Upper lobe of left lung (tissue), 6 donors: ENCODE measurements at regions not wholly inside any gene's neighbourhood (a gene's known extent, or its start where the extent isn't known, plus 50 kb on each side); places are given as distances from the start of the nearest gene placed in this dataset.

Experiments used
- ATAC-seq, 2 donors: fragments of 200-7000 bp; cut with Tn5 transposase; one replicate each; pipeline ENCODE4 v1.9.1; 2022; ENCODE audit warnings: mild to moderate bottlenecking in 2 of 2, moderate library complexity in 2 of 2; ENCODE audit not compliant: low FRiP score in 2 of 2
- DNase-seq, 2 donors: peaks; one replicate each; pipeline ENCODE4 v3.0.0-alpha.2; 2019 to 2020
- H3K27ac ChIP-seq, 4 donors: fragments of 200-600 bp; sonication (generic); one replicate each; pipeline ENCODE4 v1.5.1; 2016 to 2019
- H3K27me3 ChIP-seq, 4 donors: fragments of 200-600 bp; sonication (generic); one replicate each; pipeline ENCODE4 v1.5.1; 2017 to 2019
- H3K36me3 ChIP-seq, 4 donors: fragments of 200-600 bp; sonication (generic); one replicate each; pipeline ENCODE4 v1.5.1; 2016 to 2019
- H3K4me1 ChIP-seq, 4 donors: fragments of 200-600 bp; sonication (generic); one replicate each; pipeline ENCODE4 v1.5.1; 2018 to 2019
- H3K4me3 ChIP-seq, 4 donors: fragments of 200-600 bp; sonication (generic); one replicate each; pipeline ENCODE4 v1.5.1; 2017 to 2019; ENCODE audit warnings: mild to moderate bottlenecking in 2 of 4, moderate library complexity in 1 of 4
- H3K9me3 ChIP-seq, 4 donors: fragments of 200-600 bp; sonication (generic); one replicate each; pipeline ENCODE4 v1.5.1; 2018 to 2019
- EP300 ChIP-seq, 4 donors: sonication (generic); formaldehyde crosslinking; IDR thresholded peaks; one replicate each; pipeline ENCODE4 v1.5.1; 2017; ENCODE audit warnings: antibody characterized with exemption in 4 of 4, control low read depth in 2 of 4
- POLR2A ChIP-seq, 4 donors: fragments of 450-650 bp; IDR thresholded peaks; one replicate each; pipeline ENCODE4 v1.5.1; 2016 to 2017; ENCODE audit warnings: antibody characterized with exemption in 4 of 4, mild to moderate bottlenecking in 2 of 4
- POLR2AphosphoS5 ChIP-seq, 2 donors: sonication (generic); formaldehyde crosslinking; IDR thresholded peaks; one replicate each; pipeline ENCODE4 v1.5.1; 2017; ENCODE audit warnings: antibody characterized with exemption in 2 of 2
- WGBS, 2 donors: methylation state at CpG; one replicate each; pipeline ENCODE4 v1.1.5; 2017 to 2018; 5-methylcytosine and 5-hydroxymethylcytosine counted together
- TF ChIP-seq, protein P1 (sequence below), 6 experiments: fragments of 450-650 bp in 4 of 6; fragments of 200-600 bp in 2 of 6; sonication (generic) in 2 of 6; IDR thresholded peaks; one replicate each; pipeline ENCODE4 v1.5.1; 2016 to 2019; ENCODE audit warnings: antibody characterized with exemption in 6 of 6
- donor health status: DM: no; HTN: no; CAD: no; lungs with moderate emphysema.
- donor health status: DM: no; HTN: yes; CAD: no; lungs with severe emphysema.

DNA sequence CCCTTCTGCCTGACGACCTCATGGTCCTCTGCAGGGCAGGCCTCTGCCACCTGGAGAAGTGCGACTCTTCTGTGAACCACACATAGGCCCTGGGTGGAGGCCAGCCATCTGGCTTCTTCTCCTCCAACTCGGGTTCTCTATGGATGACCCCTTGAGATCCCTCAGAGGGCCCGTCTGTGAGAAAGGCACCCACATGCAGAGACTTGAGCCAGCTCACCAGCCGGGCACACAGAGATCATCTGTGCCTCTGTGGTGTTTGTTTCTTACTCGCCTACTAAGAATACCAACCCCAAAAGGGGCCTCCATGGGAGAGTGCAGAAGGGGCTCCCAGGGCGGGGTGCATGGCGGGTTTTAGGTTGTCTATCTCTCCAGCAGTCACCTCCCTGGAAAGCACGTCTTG is 176.5 kb upstream of the SALL3 start:
- H3K36me3 ChIP-seq = no peaks in the 10 kb centered on the region
- H3K27ac ChIP-seq = no peak overlapping the region
- WGBS, 2 donors = 89 to 93% methylated on average over 9 of the region's 9 CpGs
- ATAC-seq (no peak), DNase-seq (no peak)
- no peaks in the 10 kb centered on the region for H3K4me1 ChIP-seq
- no peak overlapping the region for H3K4me3 ChIP-seq
- no peaks in the 10 kb centered on the region for H3K27me3 ChIP-seq
- no peak for TF ChIP-seq EP300 (IDR thresholded peaks at IDR 0.05)
- TF ChIP-seq, protein P1, sequence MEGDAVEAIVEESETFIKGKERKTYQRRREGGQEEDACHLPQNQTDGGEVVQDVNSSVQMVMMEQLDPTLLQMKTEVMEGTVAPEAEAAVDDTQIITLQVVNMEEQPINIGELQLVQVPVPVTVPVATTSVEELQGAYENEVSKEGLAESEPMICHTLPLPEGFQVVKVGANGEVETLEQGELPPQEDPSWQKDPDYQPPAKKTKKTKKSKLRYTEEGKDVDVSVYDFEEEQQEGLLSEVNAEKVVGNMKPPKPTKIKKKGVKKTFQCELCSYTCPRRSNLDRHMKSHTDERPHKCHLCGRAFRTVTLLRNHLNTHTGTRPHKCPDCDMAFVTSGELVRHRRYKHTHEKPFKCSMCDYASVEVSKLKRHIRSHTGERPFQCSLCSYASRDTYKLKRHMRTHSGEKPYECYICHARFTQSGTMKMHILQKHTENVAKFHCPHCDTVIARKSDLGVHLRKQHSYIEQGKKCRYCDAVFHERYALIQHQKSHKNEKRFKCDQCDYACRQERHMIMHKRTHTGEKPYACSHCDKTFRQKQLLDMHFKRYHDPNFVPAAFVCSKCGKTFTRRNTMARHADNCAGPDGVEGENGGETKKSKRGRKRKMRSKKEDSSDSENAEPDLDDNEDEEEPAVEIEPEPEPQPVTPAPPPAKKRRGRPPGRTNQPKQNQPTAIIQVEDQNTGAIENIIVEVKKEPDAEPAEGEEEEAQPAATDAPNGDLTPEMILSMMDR (IDR thresholded peaks at IDR 0.05) = no peak
- no peak for TF ChIP-seq POLR2AphosphoS5 (IDR thresholded peaks at IDR 0.05)
- no peak for TF ChIP-seq POLR2A (IDR thresholded peaks at IDR 0.05)
- H3K9me3 ChIP-seq = no peaks in the 10 kb centered on the region

GRCh38 chr18:78804206-78805030 is 175.2 kb upstream of the SALL3 start:
- WGBS, 2 donors = 88 to 91% methylated on average over 13 to 24 of the region's 26 CpGs

GRCh38 chr18:78805840-78806239 is 173.8 kb upstream of the SALL3 start:
- Histone ChIP-seq H3K4me1 (no peaks in the 10 kb centered on the region), H3K9me3 (no peaks in the 10 kb centered on the region), H3K4me3 (no peak overlapping the region), H3K36me3 (no peaks in the 10 kb centered on the region), H3K27ac (no peak overlapping the region), H3K27me3 (no peaks in the 10 kb centered on the region)
- WGBS, 2 donors = 46 to 53% methylated on average over 8 of the region's 8 CpGs
- TF ChIP-seq EP300 (IDR thresholded peaks at IDR 0.05) = no peak
- TF ChIP-seq POLR2A (IDR thresholded peaks at IDR 0.05) = no peak
- TF ChIP-seq, protein P1 (IDR thresholded peaks at IDR 0.05) = no peak
- no peak for TF ChIP-seq POLR2AphosphoS5 (IDR thresholded peaks at IDR 0.05)
- ATAC-seq = no peak
- no peak for DNase-seq

More at GRCh38 chr18:78804206-78805030, 175.2 kb upstream of the SALL3 start:
- Histone ChIP-seq H3K9me3 (no peaks in the 10 kb centered on the region), H3K27ac (no peak overlapping the region), H3K4me1 (no peaks in the 10 kb centered on the region), H3K36me3 (no peaks in the 10 kb centered on the region), H3K27me3 (no peaks in the 10 kb centered on the region), H3K4me3 (no peak overlapping the region)
- ATAC-seq (peak in 1 of 2 donors; percentile 4), DNase-seq (peak in 1 of 2 donors; percentile 58)
- TF ChIP-seq POLR2A (IDR thresholded peaks at IDR 0.05) (no peak), POLR2AphosphoS5 (IDR thresholded peaks at IDR 0.05) (no peak)

DNA sequence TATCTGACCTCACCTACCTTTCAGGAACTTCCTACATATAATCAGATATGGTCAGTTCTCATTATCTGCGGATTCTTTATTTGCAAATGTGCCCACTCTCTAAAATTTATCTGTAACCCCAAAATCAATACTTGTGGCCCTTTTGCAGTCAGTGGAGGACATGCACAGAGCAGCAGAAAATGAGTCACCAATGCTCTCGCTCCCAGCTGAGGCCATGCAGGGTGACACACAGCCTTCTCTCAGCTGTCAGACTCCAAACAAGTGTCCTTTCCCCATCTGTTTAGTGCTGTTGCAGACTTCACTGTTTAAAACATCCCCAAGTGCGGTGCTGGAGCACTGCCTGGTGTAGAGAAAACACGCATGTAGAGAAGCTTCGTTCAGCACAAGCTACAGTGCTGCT is 171.9 kb upstream of the SALL3 start:
- Histone ChIP-seq H3K36me3 (no peaks in the 10 kb centered on the region), H3K4me1 (no peaks in the 10 kb centered on the region), H3K4me3 (no peak overlapping the region), H3K9me3 (no peaks in the 10 kb centered on the region), H3K27ac (no peak overlapping the region), H3K27me3 (no peaks in the 10 kb centered on the region)
- DNase-seq = no peak
- no peak for ATAC-seq
- no peak for TF ChIP-seq EP300 (IDR thresholded peaks at IDR 0.05)
- TF ChIP-seq POLR2A (IDR thresholded peaks at IDR 0.05) = no peak
- no peak for TF ChIP-seq POLR2AphosphoS5 (IDR thresholded peaks at IDR 0.05)
- TF ChIP-seq, protein P1 (IDR thresholded peaks at IDR 0.05) = no peak
- 86 to 88% methylated on average over 5 of the region's 5 CpGs for WGBS, 2 donors

DNA sequence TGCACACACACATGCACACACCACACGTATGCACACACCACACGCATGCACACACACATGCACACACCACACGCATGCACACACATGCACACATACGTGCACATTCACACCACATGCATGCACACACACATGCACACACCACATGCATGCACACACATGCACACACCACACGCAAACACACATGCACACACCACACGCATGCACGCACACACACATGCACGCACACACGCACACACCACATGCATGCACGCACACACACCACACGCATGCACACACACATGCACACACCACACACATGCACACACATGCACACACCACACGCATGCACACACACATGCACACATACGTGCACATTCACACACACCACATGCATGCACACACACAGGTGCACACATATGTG is 169.8 kb upstream of the SALL3 start:
- no peaks in the 10 kb centered on the region for H3K9me3 ChIP-seq
- no peak overlapping the region for H3K27ac ChIP-seq
- no peak overlapping the region for H3K4me3 ChIP-seq
- WGBS, 2 donors = 91 to 93% methylated on average over 12 to 13 of the region's 13 CpGs
- DNase-seq (no peak), ATAC-seq (no peak)
- TF ChIP-seq, protein P1 (IDR thresholded peaks at IDR 0.05) = no peak
- no peak for TF ChIP-seq EP300 (IDR thresholded peaks at IDR 0.05)
- TF ChIP-seq POLR2A (IDR thresholded peaks at IDR 0.05) = no peak
- H3K36me3 ChIP-seq = no peaks in the 10 kb centered on the region
- H3K27me3 ChIP-seq = no peaks in the 10 kb centered on the region
- H3K4me1 ChIP-seq = peaks cover 0 to 4% (median 0%) of the 10 kb centered on the region in 4 donors
